HL-60 (cell line): ENCODE measurements at regions not wholly inside any gene's neighbourhood (a gene's known extent, or its start where the extent isn't known, plus 50 kb on each side); places are given as distances from the start of the nearest gene placed in this dataset.

Experiments
- DNase-seq, 2 experiments: peaks; one replicate each; pipeline ENCODE4 v3.0.0-alpha.2; 2010 to 2020; ENCODE audit warnings: low read depth in 1 of 2, low spot score in 1 of 2
- H3K27ac ChIP-seq: fragments of 250-450 bp; sonication (Bioruptor Pico); replicated peaks from 2 replicates; pipeline ENCODE4 v1.5.1; 2020; ENCODE audit warnings: mild to moderate bottlenecking, moderate library complexity
- H3K27me3 ChIP-seq: fragments of 250-450 bp; sonication (Bioruptor Pico); 2 replicates; pipeline ENCODE4 v1.5.1; 2021; ENCODE audit warnings: mild to moderate bottlenecking, moderate library complexity; ENCODE audit not compliant: insufficient read depth, poor library complexity, severe bottlenecking
- H3K4me3 ChIP-seq: replicated peaks from 2 replicates; pipeline ENCODE4 v1.5.1; 2011; ENCODE audit warnings: mild to moderate bottlenecking, control low read depth, low read length; ENCODE audit not compliant: insufficient read depth
- CTCF ChIP-seq: IDR thresholded peaks from one replicate; pipeline ENCODE4 v1.5.1; 2011; ENCODE audit warnings: low read length, control low read depth, inconsistent platforms; ENCODE audit not compliant: insufficient read depth
- GABPA ChIP-seq: IDR thresholded peaks from 2 replicates; pipeline ENCODE4 v1.6.1; 2012; ENCODE audit warnings: low read depth
- POLR2AphosphoS5 ChIP-seq: IDR thresholded peaks from 2 replicates; pipeline ENCODE4 v1.6.1; 2012; ENCODE audit warnings: low read depth
- REST ChIP-seq: IDR thresholded peaks from 2 replicates; pipeline ENCODE4 v1.6.1; 2012; ENCODE audit warnings: low read depth; ENCODE audit not compliant: insufficient replicate concordance
- SPI1 ChIP-seq: IDR thresholded peaks from 2 replicates; pipeline ENCODE4 v1.6.1; 2012; ENCODE audit warnings: low read depth, mild to moderate bottlenecking, borderline replicate concordance

GRCh38 chrX:79079477-79079876 is 65.0 kb upstream of the GPR174 start:
- Histone ChIP-seq H3K27me3 (no peaks in the 10 kb centered on the region), H3K4me3 (no peak overlapping the region), H3K27ac (no peak overlapping the region)
- DNase-seq = no peak
- no peak for TF ChIP-seq SPI1
- no peak for TF ChIP-seq CTCF
- TF ChIP-seq GABPA = no peak
- TF ChIP-seq REST = no peak
- no peak for TF ChIP-seq POLR2AphosphoS5

GRCh38 chrX:79080141-79080540 is 64.3 kb upstream of the GPR174 start:
- H3K4me3 ChIP-seq = no peak overlapping the region
- H3K27ac ChIP-seq = no peak overlapping the region
- no peak for DNase-seq
- TF ChIP-seq REST (no peak), SPI1 (no peak), GABPA (no peak), POLR2AphosphoS5 (no peak), CTCF (no peak)
- H3K27me3 ChIP-seq = no peaks in the 10 kb centered on the region

GRCh38 chrX:79081895-79082512 is 62.5 kb upstream of the GPR174 start:
- H3K4me3 ChIP-seq = no peak overlapping the region
- no peaks in the 10 kb centered on the region for H3K27me3 ChIP-seq
- no peak overlapping the region; the same call in 1 of the 2 replicates for H3K27ac ChIP-seq
- peak in 1 of 2 experiments; percentile 36 for DNase-seq
- TF ChIP-seq POLR2AphosphoS5 (no peak), GABPA (no peak), REST (no peak), CTCF (no peak), SPI1 (no peak)
